H1 (cell line): ENCODE measurements at regions not wholly inside any gene's neighbourhood (a gene's known extent, or its start where the extent isn't known, plus 50 kb on each side); places are given as distances from the start of the nearest gene placed in this dataset.

ENCODE experiments used
- CTCF ChIA-PET: fragments of 300-600 bp; sonication (Branson Sonifier 250); formaldehyde crosslinking; loops from one replicate; lab custom pipeline; 2021; ENCODE audit not compliant: partially characterized antibody; lab: Charles Lee
- POLR2A ChIA-PET: fragments of 300-600 bp; sonication (Branson Sonifier 250); formaldehyde crosslinking; loops from one replicate; lab custom pipeline; 2021; ENCODE audit warnings: inconsistent platforms; ENCODE audit not compliant: partially characterized antibody; lab: Charles Lee
- DNase-seq, 2 experiments: peaks; one replicate each; pipeline versions ENCODE4 v3.0.0 to v3.0.0-alpha.2; 2010 to 2022; ENCODE audit warnings: low spot score in 2 of 2, low read depth in 1 of 2, mixed read lengths in 1 of 2
- FAIRE-seq: peaks from 2 replicates; lab custom pipeline; 2011; peaks lifted over from hg19 to GRCh38; lab: Jason Lieb, UNC
- H2AFZ ChIP-seq: 2 replicates; pipeline ENCODE4 v1.8.1; 2012; ENCODE audit warnings: low read length, inconsistent platforms
- H2AK5ac ChIP-seq: 2 replicates; pipeline ENCODE4 v1.6.1; 2013; ENCODE audit warnings: low read depth, low read length
- H2BK120ac ChIP-seq: replicated peaks from 2 replicates; pipeline ENCODE3; 2013; ENCODE audit warnings: low read depth, low read length, inconsistent platforms
- H2BK12ac ChIP-seq: 2 replicates; pipeline ENCODE4 v1.6.1; 2013; ENCODE audit warnings: low read depth, low read length
- H2BK15ac ChIP-seq: 2 replicates; pipeline ENCODE4 v1.6.1; 2013; ENCODE audit warnings: low read length
- H2BK20ac ChIP-seq: 2 replicates; pipeline ENCODE4 v1.6.1; 2013; ENCODE audit warnings: low read length
- H2BK5ac ChIP-seq: 2 replicates; pipeline ENCODE4 v1.6.1; 2013; ENCODE audit warnings: low read depth, low read length
- H3K14ac ChIP-seq: 2 replicates; pipeline ENCODE4 v1.6.1; 2013; ENCODE audit warnings: inconsistent platforms; ENCODE audit not compliant: insufficient read length
- H3K18ac ChIP-seq: 2 replicates; pipeline ENCODE4 v1.6.1; 2013; ENCODE audit warnings: low read length; ENCODE audit errors: extremely low read depth
- H3K23ac ChIP-seq: 2 replicates; pipeline ENCODE4 v1.6.1; 2013; ENCODE audit warnings: inconsistent platforms; ENCODE audit not compliant: insufficient read length
- H3K23me2 ChIP-seq: 2 replicates; pipeline ENCODE4 v1.6.1; 2013; ENCODE audit warnings: low read depth, low read length
- H3K27ac ChIP-seq: 2 replicates; pipeline ENCODE4 v1.6.1; 2011; ENCODE audit warnings: low read depth, low read length, inconsistent platforms
- H3K27me3 ChIP-seq, 4 experiments: replicated peaks in 1 of 4; 1 replicate in 1 of 4; 2 replicates in 3 of 4; pipeline versions ENCODE4 v1.6.1 to v1.8.1; 2011 to 2013; ENCODE audit warnings: low read length in 3 of 4, mild to moderate bottlenecking in 3 of 4, inconsistent platforms in 2 of 4, mixed read lengths in 2 of 4, moderate library complexity in 1 of 4; ENCODE audit not compliant: control insufficient read depth in 3 of 4, insufficient read depth in 3 of 4; ENCODE audit errors: extremely low read depth in 1 of 4
- H3K36me3 ChIP-seq, 4 experiments: 2 replicates each; pipeline versions ENCODE4 v1.6.1 to v1.8.1; 2011 to 2013; ENCODE audit warnings: mild to moderate bottlenecking in 4 of 4, low read length in 3 of 4, moderate library complexity in 2 of 4, control low read depth in 1 of 4, inconsistent platforms in 1 of 4; ENCODE audit not compliant: insufficient read depth in 4 of 4, control insufficient read depth in 2 of 4
- H3K4ac ChIP-seq: replicated peaks from 2 replicates; pipeline ENCODE3; 2013; ENCODE audit warnings: low read length, low read depth, mixed read lengths, inconsistent platforms; ENCODE audit not compliant: insufficient read length
- H3K4me1 ChIP-seq, 4 experiments: replicated peaks in 1 of 4; 1 replicate in 1 of 4; 2 replicates in 3 of 4; pipeline versions ENCODE4 v1.6.1 to v1.8.1; 2011 to 2013; ENCODE audit warnings: low read length in 3 of 4, inconsistent platforms in 2 of 4, mixed read lengths in 1 of 4; ENCODE audit not compliant: insufficient read depth in 4 of 4, control insufficient read depth in 3 of 4
- H3K4me2 ChIP-seq, 2 experiments: 2 replicates each; pipeline versions ENCODE4 v1.6.1 to v1.8.1; 2011 to 2013; ENCODE audit warnings: low read depth in 2 of 2, low read length in 2 of 2, control low read depth in 1 of 2, inconsistent platforms in 1 of 2, mild to moderate bottlenecking in 1 of 2; ENCODE audit not compliant: insufficient read depth in 1 of 2
- H3K4me3 ChIP-seq, 4 experiments: fragments of 200-600, 300-600 bp in 1 of 4; sonication (generic), shearing (Covaris generic), sonication (Bioruptor Twin) in 1 of 4; 2 replicates each; pipeline versions ENCODE4 v1.5.1 to v1.8.1; 2011 to 2016; ENCODE audit warnings: low read length in 4 of 4, low read depth in 3 of 4, control low read depth in 2 of 4, inconsistent platforms in 2 of 4, mild to moderate bottlenecking in 2 of 4, mixed read lengths in 1 of 4, moderate library complexity in 1 of 4; ENCODE audit not compliant: insufficient read depth in 2 of 4; ENCODE audit errors: extremely low read depth in 1 of 4
- H3K56ac ChIP-seq: replicated peaks from 2 replicates; pipeline ENCODE3; 2013; ENCODE audit warnings: low read depth, mild to moderate bottlenecking, mixed read lengths, low read length, inconsistent platforms; ENCODE audit not compliant: insufficient read length
- H3K79me1 ChIP-seq: 2 replicates; pipeline ENCODE4 v1.6.1; 2013; ENCODE audit warnings: low read depth, low read length, control low read depth
- H3K79me2 ChIP-seq, 2 experiments: 2 replicates each; pipeline versions ENCODE4 v1.6.1 to v1.8.1; 2012 to 2013; ENCODE audit warnings: low read length in 2 of 2, mild to moderate bottlenecking in 2 of 2, inconsistent platforms in 1 of 2; ENCODE audit not compliant: insufficient read depth in 2 of 2, control insufficient read depth in 1 of 2
- H3K9ac ChIP-seq, 4 experiments: replicated peaks in 1 of 4; 1 replicate in 1 of 4; 2 replicates in 3 of 4; pipeline versions ENCODE4 v1.6.1 to v1.8.1; 2011 to 2013; ENCODE audit warnings: low read depth in 3 of 4, low read length in 3 of 4, control low read depth in 2 of 4, mild to moderate bottlenecking in 2 of 4, moderate library complexity in 2 of 4, inconsistent platforms in 1 of 4; ENCODE audit errors: extremely low read depth in 1 of 4
- H3K9me3 ChIP-seq, 2 experiments: 2 replicates each; pipeline versions ENCODE4 v1.6.1 to v1.8.1; 2012 to 2013; ENCODE audit warnings: mild to moderate bottlenecking in 2 of 2, moderate library complexity in 2 of 2, control low read depth in 1 of 2, inconsistent platforms in 1 of 2, low read depth in 1 of 2, low read length in 1 of 2, mixed read lengths in 1 of 2; ENCODE audit not compliant: insufficient read depth in 2 of 2
- H4K20me1 ChIP-seq, 2 experiments: replicated peaks in 1 of 2; 2 replicates each; pipeline versions ENCODE3 to v1.8.1; 2011 to 2013; ENCODE audit warnings: inconsistent platforms in 2 of 2, low read length in 2 of 2, mild to moderate bottlenecking in 1 of 2; ENCODE audit not compliant: insufficient read depth in 2 of 2, control insufficient read depth in 1 of 2
- H4K5ac ChIP-seq: 2 replicates; pipeline ENCODE4 v1.6.1; 2013; ENCODE audit warnings: low read length, low read depth, mixed read lengths, inconsistent platforms; ENCODE audit not compliant: insufficient read length
- H4K8ac ChIP-seq: 2 replicates; pipeline ENCODE4 v1.8.0; 2013; ENCODE audit warnings: mild to moderate bottlenecking, moderate library complexity, low read length, inconsistent platforms; ENCODE audit not compliant: insufficient read depth; ENCODE audit errors: extremely low read depth
- H4K91ac ChIP-seq: replicated peaks from 2 replicates; pipeline ENCODE3; 2013; ENCODE audit warnings: low read length, mixed read lengths, inconsistent platforms; ENCODE audit not compliant: insufficient read length
- KDM1A ChIP-seq: fragments of 200-600, 300-600 bp; sonication (generic); IDR thresholded peaks from 2 replicates; pipeline ENCODE4 v1.7.1; 2016; ENCODE audit warnings: mild to moderate bottlenecking, low read length, borderline replicate concordance
- SP4 ChIP-seq: IDR thresholded peaks from 2 replicates; pipeline ENCODE4 v1.6.1; 2012; ENCODE audit warnings: low read length, inconsistent platforms
- WGBS, 2 experiments: shearing (Covaris generic) in 1 of 2; methylation state at CpG; one replicate each; pipeline versions ENCODE4 v1.1.6 to v1.1.7; 2013 to 2015; ENCODE audit warnings: low lambda C conversion rate in 2 of 2, mixed read lengths in 2 of 2, inconsistent platforms in 1 of 2, low coverage in 1 of 2, missing lambda C conversion rate in 1 of 2; ENCODE audit not compliant: insufficient replicate concordance in 2 of 2, insufficient coverage in 1 of 2, insufficient read length in 1 of 2; ENCODE audit errors: extremely low coverage in 1 of 2, missing lambda C conversion rate in 1 of 2; 5-methylcytosine and 5-hydroxymethylcytosine counted together

- no peak overlapping the region for H3K27ac ChIP-seq
- H3K56ac ChIP-seq: no peak overlapping the region
- CTCF ChIA-PET: interaction anchor here (0.7 to 2.9 kb wide), 14 partner anchors 20 to 375 kb away, joined by 3 to 16 read pairs (median 3); partner anchors contain the start of gene PSMD6
- H3K23me2 ChIP-seq: no peaks in the 10 kb centered on the region
- H3K79me2 ChIP-seq: no peaks in the 10 kb centered on the region
- H4K20me1 ChIP-seq: no peaks in the 10 kb centered on the region
- no peak overlapping the region for H2BK5ac ChIP-seq
- H2BK15ac ChIP-seq: no peak overlapping the region
- no peak overlapping the region for H2BK12ac ChIP-seq
- H2AK5ac ChIP-seq: no peak overlapping the region
- POLR2A ChIA-PET: no interaction called here
- H3K4me2 ChIP-seq: no peak overlapping the region
- H3K4me3 ChIP-seq: no peak overlapping the region
- H3K14ac ChIP-seq: no peak overlapping the region
- no peak overlapping the region for H3K9ac ChIP-seq
- H4K8ac ChIP-seq: no peak overlapping the region
- H2BK120ac ChIP-seq: no peak overlapping the region
- no peak for FAIRE-seq
- no peak for DNase-seq
- no peaks in the 10 kb centered on the region for H3K9me3 ChIP-seq
- H2BK20ac ChIP-seq: no peak overlapping the region
- H3K23ac ChIP-seq: no peak overlapping the region
- H3K27me3 ChIP-seq: no peaks in the 10 kb centered on the region
- H3K79me1 ChIP-seq: no peaks in the 10 kb centered on the region
- WGBS, 2 experiments: 94% methylated on average over 4 of the region's 4 CpGs; no CpG with 5 or more reads in 1 of the 2 experiments
- H3K4me1 ChIP-seq: peaks cover 0 to 7% (median 1%) of the 10 kb centered on the region in 4 experiments; a peak in 4 of 7 replicates
- no peak overlapping the region for H2AFZ ChIP-seq
- no peak overlapping the region for H4K91ac ChIP-seq
- H3K36me3 ChIP-seq: no peaks in the 10 kb centered on the region
- TF ChIP-seq KDM1A: peak; percentile 74; the same call in 1 of the 2 replicates
- TF ChIP-seq SP4: no peak
- H3K4ac ChIP-seq: no peak overlapping the region
- H3K18ac ChIP-seq: no peak overlapping the region
- H4K5ac ChIP-seq: no peak overlapping the region
Measured at GRCh38 chr3:64398476-64398875, 173.2 kb upstream of the PRICKLE2 start.
